ENCODE measurements at regions not wholly inside any gene's neighbourhood (a gene's known extent, or its start where the extent isn't known, plus 50 kb on each side); places are given as distances from the start of the nearest gene placed in this dataset.
"Not testable (repeated sequence)": the region's sequence is repeated elsewhere in the genome, so short reads cannot be mapped to it uniquely, and the experiment has no call there.

DNA sequence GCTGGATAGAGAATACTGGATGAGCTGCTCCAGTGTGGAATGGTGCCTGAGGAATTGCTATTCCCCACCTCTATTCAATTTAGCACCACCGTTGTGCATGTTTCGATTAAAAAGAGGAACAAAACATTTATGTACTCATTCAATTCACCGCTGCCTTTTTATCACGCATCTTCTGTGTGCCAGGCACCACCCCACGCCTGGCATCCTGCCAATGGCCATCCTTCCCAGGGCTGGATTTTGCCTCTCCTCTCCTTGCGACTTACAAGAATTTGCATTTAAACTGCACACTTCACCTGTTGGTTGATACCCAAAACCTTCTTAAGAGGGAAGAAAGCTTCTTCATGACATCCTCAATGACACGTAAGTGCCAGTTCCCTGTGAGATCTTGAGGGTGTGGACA is 110.2 kb upstream of the DPP6 start:
- DNase-seq (ENCODE audit: low spot score in 2 of 2, unreplicated experiment in 2 of 2): no peak
- peaks cover 5% of the 10 kb centered on the region for H3K36me3 Mint-ChIP-seq
- H3K4me1 Mint-ChIP-seq: no peaks in the 10 kb centered on the region
- H3K9me3 Mint-ChIP-seq: peaks cover 84% of the 10 kb centered on the region
- no peak overlapping the region for H3K27ac Mint-ChIP-seq
- no peaks in the 10 kb centered on the region for H3K27me3 Mint-ChIP-seq (ENCODE audit: low read depth)
- H3K4me3 Mint-ChIP-seq: no peak overlapping the region
- TF ChIP-seq, protein P1, sequence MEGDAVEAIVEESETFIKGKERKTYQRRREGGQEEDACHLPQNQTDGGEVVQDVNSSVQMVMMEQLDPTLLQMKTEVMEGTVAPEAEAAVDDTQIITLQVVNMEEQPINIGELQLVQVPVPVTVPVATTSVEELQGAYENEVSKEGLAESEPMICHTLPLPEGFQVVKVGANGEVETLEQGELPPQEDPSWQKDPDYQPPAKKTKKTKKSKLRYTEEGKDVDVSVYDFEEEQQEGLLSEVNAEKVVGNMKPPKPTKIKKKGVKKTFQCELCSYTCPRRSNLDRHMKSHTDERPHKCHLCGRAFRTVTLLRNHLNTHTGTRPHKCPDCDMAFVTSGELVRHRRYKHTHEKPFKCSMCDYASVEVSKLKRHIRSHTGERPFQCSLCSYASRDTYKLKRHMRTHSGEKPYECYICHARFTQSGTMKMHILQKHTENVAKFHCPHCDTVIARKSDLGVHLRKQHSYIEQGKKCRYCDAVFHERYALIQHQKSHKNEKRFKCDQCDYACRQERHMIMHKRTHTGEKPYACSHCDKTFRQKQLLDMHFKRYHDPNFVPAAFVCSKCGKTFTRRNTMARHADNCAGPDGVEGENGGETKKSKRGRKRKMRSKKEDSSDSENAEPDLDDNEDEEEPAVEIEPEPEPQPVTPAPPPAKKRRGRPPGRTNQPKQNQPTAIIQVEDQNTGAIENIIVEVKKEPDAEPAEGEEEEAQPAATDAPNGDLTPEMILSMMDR (IDR thresholded peaks at IDR 0.05; ENCODE audit: unreplicated experiment): no peak

- Mint-ChIP-seq H3K4me1 (no peaks in the 10 kb centered on the region), H3K27me3 (ENCODE audit: low read depth) (no peaks in the 10 kb centered on the region), H3K4me3 (no peak overlapping the region), H3K9me3 (peaks cover 82% of the 10 kb centered on the region), H3K36me3 (peaks cover 5% of the 10 kb centered on the region), H3K27ac (no peak overlapping the region)
- TF ChIP-seq, protein P1 (IDR thresholded peaks at IDR 0.05; ENCODE audit: unreplicated experiment): no peak
- no peak for DNase-seq (ENCODE audit: low spot score in 2 of 2, unreplicated experiment in 2 of 2)
Observed at GRCh38 chr7:153943457-153943856, 108.7 kb upstream of the DPP6 start.

DNA sequence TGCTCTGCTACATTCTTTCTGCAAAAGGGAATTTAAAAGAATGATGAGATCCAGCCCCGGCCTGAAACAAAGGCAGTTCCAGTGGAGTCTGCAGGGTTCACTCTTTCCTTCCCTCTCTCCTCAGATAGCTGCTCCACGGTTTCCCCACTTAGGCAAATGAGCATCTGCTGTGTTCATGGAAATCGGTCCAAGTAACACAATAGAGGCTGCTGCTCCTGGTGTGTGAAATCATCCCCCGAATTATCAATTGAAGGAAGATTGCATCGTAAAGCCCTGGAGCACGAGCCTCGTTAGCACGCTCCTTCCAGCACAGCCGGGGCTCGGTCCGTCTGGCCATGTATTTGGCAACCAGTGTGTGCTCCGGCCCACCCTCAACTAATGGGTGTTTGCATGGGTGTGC is 108.3 kb upstream of the DPP6 start:
- no peak overlapping the region for H3K4me3 Mint-ChIP-seq
- no peaks in the 10 kb centered on the region for H3K27me3 Mint-ChIP-seq (ENCODE audit: low read depth)
- no peak overlapping the region for H3K27ac Mint-ChIP-seq
- H3K4me1 Mint-ChIP-seq: no peaks in the 10 kb centered on the region
- H3K9me3 Mint-ChIP-seq: peaks cover 81% of the 10 kb centered on the region
- DNase-seq (ENCODE audit: low spot score in 2 of 2, unreplicated experiment in 2 of 2): no peak
- TF ChIP-seq, protein P1 (IDR thresholded peaks at IDR 0.05; ENCODE audit: unreplicated experiment): no peak
- peaks cover 5% of the 10 kb centered on the region for H3K36me3 Mint-ChIP-seq

DNA sequence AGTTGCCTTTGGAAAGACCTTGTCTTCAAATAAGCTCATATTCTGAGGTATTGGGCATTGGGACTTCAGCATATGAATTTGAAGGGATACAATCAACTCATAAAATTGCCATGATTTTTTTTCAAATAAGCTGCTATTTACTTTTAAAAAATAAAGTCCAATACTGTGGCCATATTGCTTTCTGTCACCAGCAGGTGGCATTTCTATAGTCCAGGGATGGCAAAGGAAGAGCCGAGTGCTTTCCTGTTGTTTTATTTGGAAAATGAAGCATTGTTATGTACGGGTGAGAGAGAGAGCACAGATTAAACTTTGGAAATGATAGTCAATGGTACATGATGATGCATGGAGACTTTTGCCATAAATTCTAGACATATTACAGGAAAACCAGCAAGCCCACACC is 104.1 kb upstream of the DPP6 start:
- Mint-ChIP-seq H3K9me3 (peaks cover 76% of the 10 kb centered on the region), H3K27ac (no peak overlapping the region), H3K4me1 (no peaks in the 10 kb centered on the region), H3K36me3 (peaks cover 4% of the 10 kb centered on the region), H3K27me3 (ENCODE audit: low read depth) (no peaks in the 10 kb centered on the region), H3K4me3 (no peak overlapping the region)
- TF ChIP-seq, protein P1 (IDR thresholded peaks at IDR 0.05; ENCODE audit: unreplicated experiment): no peak
- DNase-seq (ENCODE audit: low spot score in 2 of 2, unreplicated experiment in 2 of 2): no peak

- TF ChIP-seq, protein P1 (IDR thresholded peaks at IDR 0.05; ENCODE audit: unreplicated experiment): no peak
- H3K4me1 Mint-ChIP-seq: no peaks in the 10 kb centered on the region
- H3K4me3 Mint-ChIP-seq: no peak overlapping the region
- H3K27me3 Mint-ChIP-seq (ENCODE audit: low read depth): no peaks in the 10 kb centered on the region
- H3K36me3 Mint-ChIP-seq: peaks cover 6% of the 10 kb centered on the region
- H3K9me3 Mint-ChIP-seq: peaks cover 70% of the 10 kb centered on the region
- H3K27ac Mint-ChIP-seq: no peak overlapping the region
- DNase-seq (ENCODE audit: low spot score in 2 of 2, unreplicated experiment in 2 of 2): no peak
Observed at GRCh38 chr7:153951316-153951715, 100.9 kb upstream of the DPP6 start.

DNA sequence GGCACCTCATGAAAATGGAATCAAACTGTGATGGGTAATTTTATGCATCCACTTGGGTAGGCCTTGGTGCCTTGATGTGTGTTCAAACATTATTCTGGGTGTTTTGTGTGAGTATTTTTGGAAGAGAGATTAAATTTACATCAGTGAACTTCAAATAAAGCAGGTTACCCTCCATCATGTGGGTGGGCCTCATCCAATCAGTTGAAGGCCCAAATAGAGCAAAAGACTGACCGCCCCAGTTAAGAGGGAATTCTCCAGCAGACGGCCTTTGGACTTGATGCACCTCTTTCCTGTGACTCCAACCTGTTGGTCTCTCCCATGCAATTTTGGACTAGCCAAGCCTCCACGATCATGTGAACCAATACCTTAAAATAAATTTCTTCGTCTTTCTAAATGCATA is 97.7 kb upstream of the DPP6 start:
- TF ChIP-seq, protein P1 (IDR thresholded peaks at IDR 0.05; ENCODE audit: unreplicated experiment): no peak
- Mint-ChIP-seq H3K9me3 (peaks cover 64% of the 10 kb centered on the region), H3K27me3 (ENCODE audit: low read depth) (no peaks in the 10 kb centered on the region), H3K36me3 (peaks cover 9% of the 10 kb centered on the region), H3K4me3 (no peak overlapping the region), H3K4me1 (no peaks in the 10 kb centered on the region), H3K27ac (no peak overlapping the region)
- DNase-seq (ENCODE audit: low spot score in 2 of 2, unreplicated experiment in 2 of 2): no peak

DNA sequence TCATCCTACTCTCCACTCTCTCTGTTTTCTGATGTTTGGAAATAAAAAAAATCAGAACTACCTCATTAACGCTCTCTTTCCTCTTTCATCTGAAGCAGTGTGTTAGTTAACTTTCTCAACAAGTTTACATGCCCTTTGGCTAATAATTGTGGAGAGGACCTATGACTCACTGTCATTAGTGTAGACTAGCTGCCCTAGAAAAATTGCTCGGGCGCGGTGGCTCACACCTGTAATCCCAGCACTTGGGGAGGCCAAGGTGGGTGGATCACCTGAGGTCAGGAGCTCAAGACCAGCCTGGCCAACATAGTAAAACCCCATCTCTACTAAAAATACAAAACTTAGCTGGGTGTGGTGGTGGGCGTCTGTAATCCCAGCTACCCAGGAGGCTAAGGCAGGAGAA is 94.5 kb upstream of the DPP6 start:
- not testable (repeated sequence) for DNase-seq (ENCODE audit: low spot score in 2 of 2, unreplicated experiment in 2 of 2); H3K4me1 Mint-ChIP-seq; H3K4me3 Mint-ChIP-seq; H3K27me3 Mint-ChIP-seq (ENCODE audit: low read depth); H3K36me3 Mint-ChIP-seq; H3K27ac Mint-ChIP-seq
- peaks cover 47% of the 10 kb centered on the region for H3K9me3 Mint-ChIP-seq

GRCh38 chr7:153958381-153958780 is 93.8 kb upstream of the DPP6 start:
- not testable (repeated sequence) for H3K27ac Mint-ChIP-seq; H3K4me1 Mint-ChIP-seq; H3K4me3 Mint-ChIP-seq; DNase-seq (ENCODE audit: low spot score in 2 of 2, unreplicated experiment in 2 of 2); H3K36me3 Mint-ChIP-seq; H3K27me3 Mint-ChIP-seq (ENCODE audit: low read depth)
- peaks cover 47% of the 10 kb centered on the region for H3K9me3 Mint-ChIP-seq

DNA sequence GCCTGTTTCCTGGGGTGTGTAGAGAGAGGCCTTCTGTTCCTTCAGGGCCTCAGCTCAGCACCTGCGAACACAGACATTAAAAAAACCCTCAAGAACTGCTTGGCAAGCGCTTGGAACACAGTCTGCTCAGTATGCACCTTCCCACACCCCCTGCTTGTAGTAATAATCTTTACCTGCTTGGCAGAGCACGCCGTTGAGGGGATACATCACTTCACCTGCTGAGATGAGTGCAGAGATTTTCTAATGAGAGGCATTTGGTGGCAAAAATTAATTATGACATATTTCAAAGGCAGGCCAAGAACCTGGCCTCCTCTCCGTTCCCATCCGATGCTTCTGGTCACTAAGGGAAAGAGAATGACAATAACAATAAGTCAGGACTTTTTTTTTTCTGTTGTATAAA is 93.4 kb upstream of the DPP6 start:
- H3K9me3 Mint-ChIP-seq: peaks cover 44% of the 10 kb centered on the region
- H3K36me3 Mint-ChIP-seq; H3K4me3 Mint-ChIP-seq; H3K27me3 Mint-ChIP-seq (ENCODE audit: low read depth); H3K4me1 Mint-ChIP-seq; DNase-seq (ENCODE audit: low spot score in 2 of 2, unreplicated experiment in 2 of 2); H3K27ac Mint-ChIP-seq: not testable (repeated sequence)

All from mesothelial cell of epicardium (in vitro differentiated cells).